ENCODE measurements at regions not wholly inside any gene's neighbourhood (a gene's known extent, or its start where the extent isn't known, plus 50 kb on each side); places are given as distances from the start of the nearest gene placed in this dataset.
"Not testable (repeated sequence)": the region's sequence is repeated elsewhere in the genome, so short reads cannot be mapped to it uniquely, and the experiment has no call there.

- no peak for DNase-seq
Observed at GRCh38 chr7:113207441-113207840, 89.1 kb upstream of the SMIM30 start.

GRCh38 chr7:113204415-113204814 lies 86.1 kb upstream of the SMIM30 start:
- DNase-seq: no peak

- DNase-seq: no peak
Observed at GRCh38 chr7:113202284-113202683, 83.9 kb upstream of the SMIM30 start.

- no peak for DNase-seq
Observed at GRCh38 chr7:113200281-113200680, 81.9 kb upstream of the SMIM30 start.

DNA sequence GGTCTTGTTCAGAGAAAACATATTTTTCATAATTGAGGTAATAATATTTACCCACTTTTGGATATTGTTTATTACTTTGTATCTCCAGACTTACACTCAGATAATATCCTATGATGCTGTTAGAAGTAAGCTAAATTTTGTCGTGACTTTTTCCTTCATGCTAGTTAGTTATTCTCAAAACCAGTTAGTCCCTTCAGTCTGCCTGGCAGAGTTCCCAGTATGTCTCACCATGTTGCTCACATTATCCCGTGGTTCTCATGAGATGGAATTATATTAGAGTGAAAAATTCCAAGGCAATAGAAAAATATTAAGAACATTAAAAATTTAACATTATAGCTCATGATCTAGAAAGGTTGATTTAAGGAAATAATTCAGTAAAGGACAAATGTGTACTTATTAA lies 81.5 kb upstream of the SMIM30 start:
- no peak for DNase-seq

DNA sequence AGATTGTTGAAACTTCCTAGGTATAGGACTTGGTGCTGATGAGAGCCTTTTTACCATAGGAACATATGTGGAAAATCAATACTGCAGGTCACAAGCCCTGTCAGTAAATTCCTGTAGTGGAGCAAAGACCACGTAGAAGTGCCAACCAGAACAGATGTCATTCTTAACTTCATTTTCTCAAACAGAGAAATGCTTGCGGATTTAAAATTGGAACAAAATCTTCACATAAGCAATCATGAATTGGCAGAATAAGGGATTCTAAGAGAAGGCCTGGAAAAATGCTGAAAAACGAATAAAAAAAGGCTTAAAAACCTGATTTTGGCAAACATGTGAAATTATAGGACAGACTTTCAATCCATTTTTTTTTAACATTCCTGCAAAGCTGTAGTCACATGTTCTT lies 80.8 kb upstream of the SMIM30 start:
- no peak for DNase-seq

DNA sequence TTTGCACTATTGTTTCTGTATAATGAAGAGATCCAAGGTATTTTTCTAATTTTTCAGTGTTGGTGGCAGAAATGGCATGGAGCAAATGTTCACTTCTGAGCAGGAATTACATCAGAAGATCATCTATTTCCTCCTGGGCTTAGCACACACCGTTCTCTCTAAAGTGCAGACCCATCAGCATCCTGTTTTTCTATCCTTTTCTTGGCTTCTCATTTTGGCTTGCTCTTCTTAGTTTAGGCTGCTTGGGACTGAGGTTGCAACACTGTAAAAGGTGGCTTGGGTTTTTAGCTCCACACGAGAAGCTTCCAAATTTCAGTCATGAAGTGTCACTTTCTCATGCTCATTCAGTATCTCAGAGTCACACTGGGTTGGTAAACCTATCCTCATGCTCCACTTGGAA lies 79.9 kb upstream of the SMIM30 start:
- DNase-seq: no peak

DNA sequence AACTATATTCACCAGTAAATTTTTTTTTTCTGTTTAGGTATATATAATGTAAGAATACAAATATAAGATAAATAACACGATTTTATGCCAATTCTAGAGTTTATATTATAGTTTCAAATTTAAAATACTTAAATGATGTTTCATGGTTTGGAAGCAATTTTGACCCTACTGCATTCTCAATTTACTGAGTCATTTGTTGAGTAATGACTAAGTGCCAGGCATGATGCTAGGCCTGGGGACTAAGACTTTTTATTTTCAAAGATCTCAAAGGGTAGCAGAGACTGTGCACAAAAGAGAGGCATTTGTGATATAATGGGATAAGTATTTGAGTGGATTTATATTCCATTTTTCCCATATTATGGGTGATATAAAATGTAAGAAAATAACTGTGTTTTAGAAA lies 78.9 kb upstream of the SMIM30 start:
- DNase-seq: no peak

- DNase-seq: no peak
Observed at GRCh38 chr7:113188396-113188795, 70.0 kb upstream of the SMIM30 start.

DNA sequence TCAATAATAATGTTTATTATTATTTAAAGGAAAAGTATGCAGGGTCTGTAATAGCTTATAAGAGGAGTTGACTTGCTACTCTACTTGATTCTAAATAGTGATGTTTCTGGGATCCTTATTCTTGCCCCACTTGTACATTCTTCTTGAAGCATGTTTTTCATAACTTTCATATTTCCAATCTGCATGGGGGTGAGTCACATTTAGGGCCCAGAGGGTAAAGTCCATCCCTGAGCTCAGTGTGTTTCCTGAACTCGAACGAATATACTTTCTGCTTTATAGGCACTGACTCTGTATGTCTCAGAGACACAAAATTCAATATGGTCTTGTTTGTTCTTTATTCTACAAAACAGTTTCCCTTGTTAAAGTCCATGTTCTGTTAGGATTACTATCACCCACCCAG lies 61.0 kb upstream of the SMIM30 start:
- no peak for DNase-seq

DNA sequence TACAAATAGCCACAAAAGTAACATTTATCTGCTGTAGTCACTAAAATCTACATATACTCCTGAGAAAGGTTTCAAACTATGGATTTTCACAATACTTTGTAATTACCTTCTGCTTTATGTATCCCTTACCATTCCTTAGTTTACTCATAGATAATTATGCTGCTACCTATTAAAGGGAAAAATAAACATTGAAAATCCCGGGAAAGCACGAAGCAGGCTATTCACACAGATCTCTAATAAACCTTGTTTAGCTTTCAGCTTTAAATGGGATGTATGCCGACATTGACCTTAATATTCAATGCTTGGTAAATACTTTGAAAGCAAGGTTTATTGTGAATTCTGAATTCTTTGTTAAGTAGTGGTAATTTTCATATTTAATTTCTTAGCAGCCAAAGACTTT lies 58.5 kb upstream of the SMIM30 start:
- no peak for DNase-seq

- not testable (repeated sequence) for DNase-seq
Observed at GRCh38 chr7:113176180-113176579, 57.8 kb upstream of the SMIM30 start.

DNA sequence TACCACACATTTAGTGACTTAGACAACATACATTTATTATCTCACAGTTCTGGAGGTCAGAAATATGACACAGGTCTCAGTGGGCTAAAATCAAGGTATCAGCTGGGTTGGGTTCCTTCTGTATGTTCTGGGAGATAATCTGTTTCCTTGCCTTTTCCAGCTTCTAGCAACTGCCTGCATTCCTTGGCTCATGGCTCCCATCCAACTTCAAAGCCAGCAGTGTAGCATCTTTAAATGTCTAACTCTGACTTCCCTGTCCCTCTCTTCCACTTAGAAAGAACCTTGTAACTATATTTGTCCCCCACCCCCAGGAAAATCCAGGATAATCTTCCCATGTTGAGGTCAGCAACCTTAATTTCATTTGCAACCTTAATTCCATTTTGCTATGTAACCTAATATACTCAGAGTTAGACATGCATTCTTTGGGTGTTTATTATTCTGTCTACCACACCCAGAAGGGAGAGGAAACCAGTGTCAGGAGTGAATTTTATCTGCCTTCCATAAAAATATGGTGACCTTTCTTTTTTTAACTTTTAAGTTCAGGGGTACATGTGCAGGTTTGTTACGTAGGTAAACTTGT lies 57.3 kb upstream of the SMIM30 start:
- no peak for DNase-seq

- no peak for DNase-seq
Observed at GRCh38 chr7:113172726-113173125, 54.4 kb upstream of the SMIM30 start.

DNA sequence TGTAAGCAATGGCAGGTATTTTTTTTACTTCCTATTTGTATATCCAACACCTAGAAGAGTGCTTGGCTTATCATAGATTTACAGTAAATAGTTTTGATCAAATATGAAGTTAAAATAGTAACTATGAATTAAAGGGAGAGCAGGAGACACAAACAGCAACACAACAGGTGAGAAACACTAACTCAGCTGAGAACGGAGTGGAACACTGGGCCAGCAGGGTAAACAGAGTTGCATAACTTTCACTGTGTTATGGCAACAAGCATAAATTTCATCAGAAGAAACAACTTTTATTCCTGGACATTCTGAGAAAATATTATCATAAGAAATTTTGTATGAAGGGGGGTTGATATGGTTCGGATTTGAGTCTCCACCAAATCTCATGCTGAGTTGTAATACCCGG lies 52.2 kb upstream of the SMIM30 start:
- peak in 1 of 2 experiments; percentile 4 for DNase-seq
